Posterior vena cava (tissue), 2 donors: ENCODE measurements at regions not wholly inside any gene's neighbourhood (a gene's known extent, or its start where the extent isn't known, plus 50 kb on each side); places are given as distances from the start of the nearest gene placed in this dataset.

Experiments used
- DNase-seq: peaks from one replicate; pipeline ENCODE4 v3.0.0-alpha.2; 2020; ENCODE audit warnings: low spot score
- intact Hi-C, 2 donors: fragments of 100-400 bp; cut with DNase I; formaldehyde crosslinking; loops; one replicate each; pipeline versions ENCODE4 v1.14.1 to v1.14.2; 2022 to 2023
- donor health status: DM: yes; HTN: yes; CAD: no.
- donor health status: DM: yes; HTN: yes; CAD: no.

DNA sequence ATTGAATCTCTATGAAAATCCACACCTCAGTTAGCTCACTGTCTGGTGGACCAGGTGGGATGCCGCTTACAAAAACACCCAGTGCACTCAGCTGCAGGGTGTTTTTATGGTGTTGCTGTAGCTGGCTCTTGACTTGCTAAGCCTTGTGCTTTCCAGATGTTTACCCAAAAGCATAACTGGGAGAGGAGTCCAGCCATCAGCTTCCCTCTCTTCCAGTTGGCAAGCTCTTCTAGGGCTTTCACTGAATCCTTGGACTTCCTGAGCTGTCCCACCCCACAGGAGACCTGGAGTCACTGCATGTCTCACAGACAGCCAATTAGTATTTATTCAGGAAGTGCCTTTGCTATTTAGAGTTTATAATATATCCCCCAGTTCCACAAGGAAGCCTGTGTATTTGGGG lies 210.9 kb downstream of the FNDC1 start:
- no peak for DNase-seq
- intact Hi-C loops, result no loop called here

GRCh38 chr6:159378411-159379328 lies 209.5 kb downstream of the FNDC1 start:
- no peak for DNase-seq
- intact Hi-C loops, result no loop called here

- intact Hi-C loops, result no loop called here
Observed at GRCh38 chr6:159376516-159377158, 207.4 kb downstream of the FNDC1 start.

GRCh38 chr6:159375014-159375413 lies 205.8 kb downstream of the FNDC1 start:
- no peak for DNase-seq
- intact Hi-C loops, result no loop called here

More at GRCh38 chr6:159376516-159377158, 207.4 kb downstream of the FNDC1 start:
- DNase-seq, result no peak

- DNase-seq, result no peak
- intact Hi-C loops, result no loop called here
Observed at GRCh38 chr6:159373670-159374069, 204.5 kb downstream of the FNDC1 start.

GRCh38 chr6:159372333-159372732 lies 203.1 kb downstream of the FNDC1 start:
- intact Hi-C loops, result no loop called here
- no peak for DNase-seq

- intact Hi-C loops, result no loop called here
- DNase-seq, result no peak
Observed at GRCh38 chr6:159360306-159360705, 191.1 kb downstream of the FNDC1 start.

GRCh38 chr6:159359581-159360297 lies 190.5 kb downstream of the FNDC1 start:
- intact Hi-C loops, result no loop called here
- DNase-seq, result no peak

GRCh38 chr6:159358562-159358961 lies 189.4 kb downstream of the FNDC1 start:
- intact Hi-C loops, result no loop called here
- DNase-seq, result no peak

DNA sequence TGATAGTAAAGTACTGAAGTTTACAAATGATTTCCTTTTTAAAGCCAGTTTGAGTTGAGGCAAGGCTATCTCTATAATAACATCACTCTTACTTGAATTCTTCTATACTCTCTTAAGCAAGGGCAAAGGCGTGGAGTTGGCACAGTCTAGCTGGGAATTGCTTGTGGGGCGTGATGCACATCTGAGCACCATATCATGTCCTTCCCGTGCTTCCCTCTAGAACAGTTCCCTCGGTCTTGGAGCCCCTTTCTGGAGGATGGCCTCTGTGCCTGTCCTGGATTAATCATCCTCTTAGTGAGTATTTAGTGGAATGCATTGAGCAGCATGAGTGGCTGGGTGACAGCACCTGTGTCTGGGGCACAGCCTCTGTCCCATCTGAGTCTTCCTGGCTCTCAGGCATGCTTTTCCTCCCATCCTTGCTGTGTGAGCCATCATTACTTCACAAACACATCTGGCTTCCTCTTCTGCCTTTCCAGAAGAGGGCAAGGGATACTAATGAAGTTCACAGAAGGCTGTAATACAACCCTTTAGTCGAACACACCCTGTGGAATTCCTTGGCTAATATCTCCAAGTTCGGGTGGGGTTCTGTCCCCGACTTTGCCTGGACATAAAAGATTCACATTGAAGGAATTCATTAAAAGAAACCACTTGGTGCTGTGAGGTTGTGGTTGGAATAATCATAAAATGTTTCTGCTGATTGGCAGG lies 188.2 kb downstream of the FNDC1 start:
- intact Hi-C loops, result no loop called here
- DNase-seq, result no peak

DNA sequence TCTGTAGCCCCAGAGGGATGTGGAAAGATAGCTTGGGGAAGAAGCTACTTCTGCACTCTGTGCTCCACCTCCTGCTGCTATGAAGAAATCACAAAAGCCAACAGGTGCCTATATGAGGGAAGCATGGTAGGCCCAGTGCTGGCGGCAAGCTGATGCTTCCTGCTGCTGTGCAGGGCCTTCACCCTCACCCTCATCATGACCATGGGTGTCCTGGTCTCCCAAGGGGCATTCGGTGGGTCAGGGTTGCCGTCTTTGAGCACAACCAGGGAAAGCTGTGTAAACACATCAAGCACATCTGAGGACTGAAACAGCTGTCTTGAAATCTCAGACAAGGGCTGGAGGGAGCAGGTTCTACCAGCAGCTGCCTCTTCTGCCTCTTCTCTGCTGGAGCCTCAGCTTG lies 184.0 kb downstream of the FNDC1 start:
- intact Hi-C loops, result no loop called here
- DNase-seq, result no peak

GRCh38 chr6:159351707-159352106 lies 182.5 kb downstream of the FNDC1 start:
- DNase-seq, result no peak
- intact Hi-C loops, result no loop called here

- intact Hi-C loops, result no loop called here
- DNase-seq, result no peak
Observed at GRCh38 chr6:159349915-159350314, 180.7 kb downstream of the FNDC1 start.

- no peak for DNase-seq
- intact Hi-C loops, result no loop called here
Observed at GRCh38 chr6:159343709-159344108, 174.5 kb downstream of the FNDC1 start.

DNA sequence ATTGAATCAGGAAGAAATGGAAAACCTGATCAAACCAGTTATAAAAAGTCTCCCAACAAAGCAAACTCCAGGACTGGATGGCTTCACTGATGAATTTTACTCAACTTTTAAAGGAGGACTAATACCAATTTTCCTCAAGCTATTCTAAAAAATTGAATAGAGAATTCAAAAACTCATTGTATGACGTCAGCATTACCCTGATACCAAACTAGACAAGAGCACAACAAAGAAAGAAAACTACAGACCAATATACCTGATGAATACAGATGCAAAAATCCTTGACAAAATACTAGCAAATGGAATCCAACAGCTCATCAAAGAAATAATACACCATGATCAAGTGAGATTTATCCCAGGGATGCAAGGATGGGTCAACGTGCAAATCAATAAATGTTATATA lies 172.9 kb downstream of the FNDC1 start:
- intact Hi-C loops, result no loop called here

DNA sequence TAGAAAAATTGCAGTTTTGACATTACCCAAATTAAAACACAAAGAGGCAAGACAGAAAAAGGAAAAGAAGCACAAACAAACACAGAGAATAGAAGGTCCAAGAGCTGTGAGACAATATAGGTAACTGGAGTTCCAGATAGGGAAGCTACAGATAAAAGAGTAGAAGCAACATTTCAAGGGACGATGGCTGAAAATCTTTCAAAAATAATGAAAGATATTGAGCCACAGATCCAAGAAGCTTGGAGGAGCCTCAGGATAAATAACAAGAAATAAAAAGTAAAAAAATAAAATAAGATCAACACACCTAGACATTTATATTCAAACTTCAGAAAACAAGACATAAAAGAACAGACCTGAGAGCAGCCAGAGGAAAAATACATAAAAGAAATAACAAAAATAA lies 164.9 kb downstream of the FNDC1 start:
- intact Hi-C loops, result no loop called here
- DNase-seq, result no peak

More for the DNA sequence above, 172.9 kb downstream of the FNDC1 start:
- DNase-seq, result no peak

DNA sequence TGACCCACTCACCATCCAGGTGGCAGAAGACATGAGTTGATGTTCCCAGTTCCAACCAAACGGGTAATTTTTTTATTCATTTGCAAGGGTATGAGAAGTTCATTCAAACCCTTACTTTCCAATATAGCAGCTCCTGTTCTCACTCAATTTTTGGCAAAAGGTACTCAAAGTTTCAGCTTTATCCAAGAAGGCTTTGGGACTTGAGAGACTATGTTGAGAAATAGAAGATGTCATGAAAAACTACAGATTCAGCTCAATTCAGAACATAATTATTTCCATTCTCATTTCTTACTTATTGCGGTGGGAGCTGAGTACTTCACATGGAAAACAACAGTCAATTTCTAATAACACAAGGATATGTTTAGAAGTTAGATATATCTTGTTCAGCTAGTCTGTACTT lies 162.3 kb downstream of the FNDC1 start:
- intact Hi-C loops, result no loop called here

GRCh38 chr6:159329081-159329480 lies 159.9 kb downstream of the FNDC1 start:
- intact Hi-C loops, result no loop called here
- DNase-seq, result no peak

More for the DNA sequence above, 162.3 kb downstream of the FNDC1 start:
- no peak for DNase-seq

DNA sequence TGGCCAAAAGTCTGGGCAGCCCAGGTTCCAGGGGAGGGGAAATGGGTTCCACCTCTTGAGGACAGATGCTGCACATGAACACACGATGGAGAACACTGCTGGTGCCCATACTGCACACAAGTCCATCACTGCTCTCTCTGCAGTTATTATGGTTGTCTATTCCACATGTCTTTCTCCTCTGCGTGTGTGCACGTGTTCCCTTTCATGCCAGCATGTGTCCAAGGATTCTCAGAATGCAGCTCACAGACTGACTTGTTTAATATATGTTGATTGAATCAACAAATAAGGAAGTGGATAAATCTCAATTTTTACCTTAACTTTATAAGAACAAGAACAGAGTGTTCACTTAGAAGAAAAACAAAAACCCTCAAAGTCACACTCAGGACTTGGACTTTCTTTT lies 158.9 kb downstream of the FNDC1 start:
- no peak for DNase-seq
- intact Hi-C loops, result no loop called here

DNA sequence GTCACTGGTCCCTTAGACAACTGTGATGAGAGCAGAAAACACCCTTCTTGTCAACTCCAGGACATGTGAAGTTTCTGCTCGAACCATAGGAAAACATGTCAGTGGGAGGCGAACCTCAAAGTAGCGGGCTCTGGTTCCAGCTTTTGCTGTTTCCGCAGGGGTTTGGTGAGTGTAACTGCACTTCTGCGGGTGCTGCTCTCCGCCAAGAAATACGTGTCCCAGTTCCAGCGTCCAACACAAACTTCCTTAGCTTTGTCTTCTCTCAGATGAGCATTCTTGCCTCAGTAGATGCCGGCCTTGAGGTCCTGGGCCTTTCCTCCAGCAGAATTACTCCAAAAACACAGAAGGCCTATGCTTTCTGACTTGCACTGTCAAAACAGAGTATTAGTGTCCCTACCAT lies 156.3 kb downstream of the FNDC1 start:
- DNase-seq, result no peak
- intact Hi-C loops, result no loop called here
